Sigmoid colon (tissue), 4 donors: ENCODE measurements at regions not wholly inside any gene's neighbourhood (a gene's known extent, or its start where the extent isn't known, plus 50 kb on each side); places are given as distances from the start of the nearest gene placed in this dataset.
"Not testable (repeated sequence)": the region's sequence is repeated elsewhere in the genome, so short reads cannot be mapped to it uniquely, and the experiment has no call there.

Experiments
- EP300 ChIP-seq, 4 donors: sonication (generic); formaldehyde crosslinking; IDR thresholded peaks; one replicate each; pipeline ENCODE4 v1.6.1; 2017; ENCODE audit warnings: antibody characterized with exemption in 4 of 4
- POLR2A ChIP-seq, 2 donors: fragments of 450-650 bp; IDR thresholded peaks; one replicate each; pipeline ENCODE4 v1.6.1; 2016; ENCODE audit warnings: antibody characterized with exemption in 2 of 2, mild to moderate bottlenecking in 2 of 2, moderate library complexity in 2 of 2
- POLR2AphosphoS5 ChIP-seq, 4 donors: sonication (generic); formaldehyde crosslinking; IDR thresholded peaks; one replicate each; pipeline ENCODE4 v1.6.1; 2017; ENCODE audit warnings: antibody characterized with exemption in 4 of 4
- TF ChIP-seq, protein P1 (sequence below), 4 experiments: fragments of 450-650 bp in 3 of 4; fragments of 200-600 bp in 1 of 4; IDR thresholded peaks; one replicate each; pipeline ENCODE4 v1.5.1; 2016 to 2019; ENCODE audit warnings: antibody characterized with exemption in 4 of 4, mild to moderate bottlenecking in 3 of 4, moderate library complexity in 2 of 4

DNA sequence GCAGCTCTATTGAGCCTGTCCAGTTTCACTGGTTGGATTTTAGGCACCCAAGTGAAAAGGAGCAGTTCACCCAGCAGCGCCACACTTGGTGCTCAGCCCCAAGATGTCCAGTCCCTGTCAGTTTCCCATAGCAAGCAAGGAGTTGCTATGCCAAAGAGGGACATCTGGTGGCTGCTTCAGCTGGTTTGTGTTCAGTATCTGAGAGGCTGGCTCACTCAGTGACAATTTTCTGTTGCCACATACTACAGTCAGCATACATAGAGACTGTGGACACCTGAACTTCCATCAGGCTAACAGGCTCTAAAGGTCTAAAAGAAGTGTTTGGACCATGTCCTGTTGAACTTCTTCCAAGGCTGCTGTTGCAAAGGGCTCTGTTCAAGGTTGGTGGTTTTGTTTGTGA is 453.9 kb downstream of the RPIA start:
- TF ChIP-seq, protein P1, sequence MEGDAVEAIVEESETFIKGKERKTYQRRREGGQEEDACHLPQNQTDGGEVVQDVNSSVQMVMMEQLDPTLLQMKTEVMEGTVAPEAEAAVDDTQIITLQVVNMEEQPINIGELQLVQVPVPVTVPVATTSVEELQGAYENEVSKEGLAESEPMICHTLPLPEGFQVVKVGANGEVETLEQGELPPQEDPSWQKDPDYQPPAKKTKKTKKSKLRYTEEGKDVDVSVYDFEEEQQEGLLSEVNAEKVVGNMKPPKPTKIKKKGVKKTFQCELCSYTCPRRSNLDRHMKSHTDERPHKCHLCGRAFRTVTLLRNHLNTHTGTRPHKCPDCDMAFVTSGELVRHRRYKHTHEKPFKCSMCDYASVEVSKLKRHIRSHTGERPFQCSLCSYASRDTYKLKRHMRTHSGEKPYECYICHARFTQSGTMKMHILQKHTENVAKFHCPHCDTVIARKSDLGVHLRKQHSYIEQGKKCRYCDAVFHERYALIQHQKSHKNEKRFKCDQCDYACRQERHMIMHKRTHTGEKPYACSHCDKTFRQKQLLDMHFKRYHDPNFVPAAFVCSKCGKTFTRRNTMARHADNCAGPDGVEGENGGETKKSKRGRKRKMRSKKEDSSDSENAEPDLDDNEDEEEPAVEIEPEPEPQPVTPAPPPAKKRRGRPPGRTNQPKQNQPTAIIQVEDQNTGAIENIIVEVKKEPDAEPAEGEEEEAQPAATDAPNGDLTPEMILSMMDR (IDR thresholded peaks at IDR 0.05): not testable (repeated sequence)
- TF ChIP-seq POLR2A, POLR2AphosphoS5, EP300 (IDR thresholded peaks at IDR 0.05): not testable (repeated sequence)
